ENCODE measurements at regions not wholly inside any gene's neighbourhood (a gene's known extent, or its start where the extent isn't known, plus 50 kb on each side); places are given as distances from the start of the nearest gene placed in this dataset.

DNA sequence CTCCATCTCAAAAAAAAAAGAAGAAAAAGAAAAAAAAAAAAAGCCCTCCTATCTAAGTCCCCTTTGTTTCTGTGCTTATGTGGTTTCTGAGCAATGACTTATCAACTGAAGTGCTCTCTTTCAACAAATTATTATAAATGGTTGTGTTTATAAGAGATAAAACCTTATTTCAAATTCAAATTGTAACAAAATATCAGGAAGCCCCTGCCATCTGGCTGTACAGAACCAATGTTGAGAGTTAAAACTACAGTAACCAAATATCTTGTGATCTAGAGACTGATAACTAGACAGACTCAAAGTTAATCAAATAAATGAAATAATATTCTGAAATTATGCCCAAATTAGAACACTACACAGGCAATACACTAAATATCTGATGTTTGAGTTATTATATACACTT lies 143.0 kb upstream of the CPNE8 start:
- Mint-ChIP-seq H3K27ac (no peak overlapping the region), H3K36me3 (ENCODE audit: low read depth) (no peaks in the 10 kb centered on the region), H3K4me1 (ENCODE audit: low read depth) (no peaks in the 10 kb centered on the region), H3K9me3 (peaks cover 3% of the 10 kb centered on the region), H3K4me3 (no peak overlapping the region), H3K27me3 (no peaks in the 10 kb centered on the region)
- intact Hi-C loops (cut with micrococcal nuclease), result no loop called here

DNA sequence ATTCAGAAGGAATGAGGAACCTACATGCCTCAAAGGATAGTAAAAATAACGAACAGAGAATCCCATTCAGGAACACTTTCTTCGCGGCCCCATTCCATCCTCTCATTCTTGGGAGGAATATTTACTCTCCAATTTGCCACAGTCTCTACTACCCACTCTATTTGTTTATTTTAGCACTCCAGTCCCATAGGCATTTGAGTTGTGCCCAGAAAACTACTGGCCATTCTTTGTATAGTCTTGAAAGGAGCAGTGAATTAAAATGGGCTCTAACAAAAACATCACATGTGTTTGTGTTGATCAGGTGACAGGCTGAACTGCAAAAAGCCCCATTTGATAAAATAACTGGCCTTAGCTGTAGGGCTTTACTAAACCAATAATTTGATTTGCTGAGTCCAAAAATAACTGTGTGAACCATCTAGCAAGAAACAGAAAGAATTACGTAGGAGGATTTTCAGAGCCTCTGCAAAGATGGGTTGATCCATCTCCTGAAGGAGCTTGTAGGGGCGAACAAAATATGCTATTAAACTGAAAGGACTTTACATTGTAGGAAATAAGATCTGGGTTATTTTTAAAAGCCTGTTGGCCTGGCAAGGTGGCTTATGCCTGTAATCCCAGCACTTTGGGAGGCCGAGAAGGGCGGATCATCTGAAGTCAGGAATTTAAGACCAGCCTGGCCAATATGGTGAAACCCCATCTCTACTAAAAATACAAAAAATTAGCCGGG lies 142.3 kb upstream of the CPNE8 start:
- H3K4me1 Mint-ChIP-seq (ENCODE audit: low read depth), result no peaks in the 10 kb centered on the region
- no peaks in the 10 kb centered on the region for H3K9me3 Mint-ChIP-seq
- H3K36me3 Mint-ChIP-seq (ENCODE audit: low read depth), result no peaks in the 10 kb centered on the region
- intact Hi-C loops (cut with micrococcal nuclease), result no loop called here
- no peak overlapping the region for H3K4me3 Mint-ChIP-seq
- no peak overlapping the region for H3K27ac Mint-ChIP-seq
- no peaks in the 10 kb centered on the region for H3K27me3 Mint-ChIP-seq

DNA sequence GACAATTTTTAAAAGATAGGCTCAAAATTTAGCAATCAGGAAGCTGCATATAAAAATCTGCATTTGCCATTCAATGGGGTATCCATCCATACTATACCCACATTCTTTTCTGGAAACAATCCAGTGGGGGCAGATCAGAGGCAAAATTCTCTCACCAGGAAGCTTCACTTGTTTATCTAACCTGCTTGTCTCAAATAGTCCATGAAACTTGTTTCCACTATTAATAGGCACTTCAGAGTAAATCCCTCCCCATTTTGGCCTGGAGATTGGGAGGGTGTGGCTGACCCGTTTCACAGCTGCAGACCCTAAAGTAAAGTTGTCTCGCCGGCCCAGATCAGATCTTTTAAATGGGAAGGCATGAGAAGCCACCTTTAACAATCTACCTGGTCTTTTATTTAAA lies 139.4 kb upstream of the CPNE8 start:
- Mint-ChIP-seq H3K4me1 (ENCODE audit: low read depth) (no peaks in the 10 kb centered on the region), H3K9me3 (no peaks in the 10 kb centered on the region), H3K36me3 (ENCODE audit: low read depth) (no peaks in the 10 kb centered on the region), H3K4me3 (no peak overlapping the region), H3K27me3 (no peaks in the 10 kb centered on the region), H3K27ac (no peak overlapping the region)
- intact Hi-C loops (cut with micrococcal nuclease), result no loop called here

DNA sequence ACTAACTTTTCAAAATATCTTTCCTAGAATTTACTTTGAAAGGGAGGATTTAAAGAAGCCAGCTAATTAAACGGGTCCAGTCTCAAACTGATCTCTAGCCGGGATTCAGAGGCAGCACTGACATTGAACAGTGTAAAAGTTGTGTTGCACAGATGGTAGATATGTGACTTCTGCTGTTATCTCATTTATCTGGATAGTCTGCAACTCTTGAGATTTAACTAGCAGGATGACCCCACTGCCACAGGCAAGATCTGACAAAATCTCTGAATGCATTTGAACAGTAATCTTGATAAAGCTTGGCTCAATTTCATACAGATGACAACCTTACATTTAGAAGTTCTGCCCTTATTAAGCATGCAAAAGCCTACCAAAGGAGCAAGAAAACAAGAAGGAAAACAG lies 138.0 kb upstream of the CPNE8 start:
- Mint-ChIP-seq H3K4me3 (no peak overlapping the region), H3K27me3 (no peaks in the 10 kb centered on the region), H3K9me3 (peaks cover 7% of the 10 kb centered on the region), H3K4me1 (ENCODE audit: low read depth) (no peaks in the 10 kb centered on the region), H3K27ac (no peak overlapping the region), H3K36me3 (ENCODE audit: low read depth) (no peaks in the 10 kb centered on the region)
- intact Hi-C loops (cut with micrococcal nuclease), result no loop called here

DNA sequence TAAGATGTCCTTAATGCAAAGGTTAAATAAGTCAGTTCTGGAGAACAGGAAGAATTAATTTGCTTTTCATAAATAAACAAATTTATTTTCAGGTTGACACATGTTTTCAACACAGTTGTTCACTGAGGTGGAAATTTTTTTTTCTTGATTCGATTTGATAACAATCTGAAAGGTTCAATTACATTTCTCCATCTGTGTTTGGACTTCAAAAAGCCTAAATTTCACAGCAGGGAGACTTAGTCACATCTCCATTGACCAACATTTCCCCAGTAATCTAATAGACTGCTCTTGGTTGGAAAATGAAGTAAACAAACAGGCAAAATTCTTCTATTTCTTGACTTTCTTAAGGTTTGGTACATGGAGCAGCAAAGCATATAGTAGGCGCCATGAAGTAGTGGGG lies 134.9 kb upstream of the CPNE8 start:
- intact Hi-C loops (cut with micrococcal nuclease), result no loop called here
- Mint-ChIP-seq H3K36me3 (ENCODE audit: low read depth) (no peaks in the 10 kb centered on the region), H3K27ac (no peak overlapping the region), H3K27me3 (no peaks in the 10 kb centered on the region), H3K9me3 (peaks cover 11% of the 10 kb centered on the region), H3K4me1 (ENCODE audit: low read depth) (no peaks in the 10 kb centered on the region), H3K4me3 (no peak overlapping the region)

DNA sequence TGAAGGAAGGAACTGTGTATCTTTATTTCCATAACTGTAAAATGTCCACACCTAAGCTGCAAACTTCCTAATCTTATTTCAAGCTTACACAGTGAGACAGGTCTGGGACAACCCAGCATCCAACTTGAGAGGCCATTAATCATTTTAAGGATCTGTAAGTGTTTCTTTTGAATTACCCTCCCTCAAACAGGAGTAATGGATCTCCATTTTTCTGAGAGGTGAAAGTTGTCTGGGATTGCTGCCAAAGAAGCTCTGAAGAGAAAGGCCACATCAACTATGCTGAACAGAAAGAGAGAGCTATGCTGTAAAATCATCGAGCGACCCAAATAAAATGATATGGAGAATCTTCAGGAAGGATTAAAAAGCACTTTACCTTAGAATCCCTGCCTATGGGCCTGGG lies 131.7 kb upstream of the CPNE8 start:
- Mint-ChIP-seq H3K4me1 (ENCODE audit: low read depth) (no peaks in the 10 kb centered on the region), H3K9me3 (peaks cover 11% of the 10 kb centered on the region), H3K36me3 (ENCODE audit: low read depth) (no peaks in the 10 kb centered on the region), H3K27me3 (no peaks in the 10 kb centered on the region), H3K27ac (no peak overlapping the region), H3K4me3 (no peak overlapping the region)
- intact Hi-C loops (cut with micrococcal nuclease), result no loop called here

DNA sequence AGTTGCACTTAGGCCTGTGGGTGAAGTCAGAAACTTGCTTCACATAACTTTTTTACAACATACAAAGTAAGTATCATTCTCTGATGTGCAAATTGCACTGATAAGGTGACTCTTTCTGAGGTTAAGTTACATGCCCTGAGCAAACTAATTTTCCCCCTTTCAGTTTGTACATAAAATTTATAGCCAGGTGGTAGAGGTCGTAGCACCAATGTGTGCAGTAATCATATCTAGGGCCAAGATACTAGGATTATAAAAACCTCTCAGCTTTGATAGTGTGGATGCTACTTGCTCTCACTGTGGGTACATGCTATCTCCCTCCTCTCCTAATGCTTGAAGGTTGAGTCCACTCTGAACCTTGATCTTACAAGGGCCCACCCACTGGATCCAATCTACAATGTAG lies 130.7 kb upstream of the CPNE8 start:
- H3K9me3 Mint-ChIP-seq, result peaks cover 11% of the 10 kb centered on the region
- H3K27me3 Mint-ChIP-seq, result no peaks in the 10 kb centered on the region
- H3K27ac Mint-ChIP-seq, result no peak overlapping the region
- H3K4me3 Mint-ChIP-seq, result no peak overlapping the region
- intact Hi-C loops (cut with micrococcal nuclease), result no loop called here
- H3K36me3 Mint-ChIP-seq (ENCODE audit: low read depth), result no peaks in the 10 kb centered on the region
- no peaks in the 10 kb centered on the region for H3K4me1 Mint-ChIP-seq (ENCODE audit: low read depth)

DNA sequence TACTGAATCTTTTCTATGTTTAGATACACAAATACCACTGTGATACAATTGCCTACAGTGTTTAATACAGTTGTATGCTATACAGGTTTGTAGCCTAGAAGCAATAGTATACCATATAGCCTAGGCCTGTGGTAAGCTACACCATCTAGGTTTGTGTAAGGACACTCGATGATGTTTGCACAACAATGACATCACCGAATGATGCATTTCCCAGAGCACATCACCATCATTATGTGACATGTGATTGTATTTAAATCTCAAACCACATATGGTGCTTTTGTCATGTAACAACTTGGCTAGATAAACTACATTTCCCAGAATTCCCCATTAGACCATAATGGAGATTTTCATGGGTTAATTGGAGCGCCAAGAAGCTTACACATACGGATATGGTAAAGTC lies 128.4 kb upstream of the CPNE8 start:
- peaks cover 7% of the 10 kb centered on the region for H3K9me3 Mint-ChIP-seq
- H3K4me1 Mint-ChIP-seq (ENCODE audit: low read depth), result no peaks in the 10 kb centered on the region
- H3K36me3 Mint-ChIP-seq (ENCODE audit: low read depth), result no peaks in the 10 kb centered on the region
- no peak overlapping the region for H3K27ac Mint-ChIP-seq
- H3K4me3 Mint-ChIP-seq, result no peak overlapping the region
- H3K27me3 Mint-ChIP-seq, result no peaks in the 10 kb centered on the region
- intact Hi-C loops (cut with micrococcal nuclease), result no loop called here

DNA sequence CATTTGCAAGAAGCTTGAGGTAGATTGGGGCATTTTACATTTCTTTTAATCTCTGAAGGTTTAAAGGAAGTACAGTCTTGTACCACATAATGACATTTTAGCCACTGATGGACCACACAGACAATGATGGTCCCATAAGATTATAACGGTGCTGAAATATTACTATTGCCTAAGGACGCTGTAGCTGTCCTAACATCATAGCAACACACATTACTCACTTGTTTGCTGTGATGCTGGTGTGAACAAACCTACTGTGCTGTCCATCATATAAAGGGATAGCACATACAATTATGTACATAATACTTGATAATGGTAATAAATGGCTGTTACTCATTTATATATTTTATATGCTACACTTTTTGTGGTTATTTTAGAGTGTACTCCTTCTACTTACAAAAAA lies 127.1 kb upstream of the CPNE8 start:
- intact Hi-C loops (cut with micrococcal nuclease), result no loop called here
- no peaks in the 10 kb centered on the region for H3K9me3 Mint-ChIP-seq
- no peaks in the 10 kb centered on the region for H3K4me1 Mint-ChIP-seq (ENCODE audit: low read depth)
- no peak overlapping the region for H3K27ac Mint-ChIP-seq
- no peaks in the 10 kb centered on the region for H3K36me3 Mint-ChIP-seq (ENCODE audit: low read depth)
- H3K4me3 Mint-ChIP-seq, result no peak overlapping the region
- H3K27me3 Mint-ChIP-seq, result no peaks in the 10 kb centered on the region

DNA sequence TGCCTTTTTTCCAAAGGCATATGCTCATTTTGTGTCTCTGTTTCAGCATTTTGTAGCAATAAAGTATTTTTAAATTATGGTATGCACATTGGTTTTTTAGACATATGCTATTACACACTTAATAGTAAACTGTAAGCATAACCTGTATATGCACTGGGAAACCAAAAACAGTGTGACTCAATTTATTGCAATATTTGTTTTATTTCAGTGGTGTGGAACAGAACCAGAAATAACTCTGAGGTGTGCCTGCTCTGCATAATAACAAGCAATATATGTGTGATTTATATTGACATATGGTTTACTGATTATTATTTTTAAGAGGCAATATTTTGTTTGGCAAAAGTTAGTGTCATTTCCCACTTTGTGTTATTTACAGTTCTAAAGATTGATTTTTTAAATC lies 126.6 kb upstream of the CPNE8 start:
- no peaks in the 10 kb centered on the region for H3K27me3 Mint-ChIP-seq
- H3K36me3 Mint-ChIP-seq (ENCODE audit: low read depth), result no peaks in the 10 kb centered on the region
- no peaks in the 10 kb centered on the region for H3K9me3 Mint-ChIP-seq
- H3K27ac Mint-ChIP-seq, result no peak overlapping the region
- H3K4me3 Mint-ChIP-seq, result no peak overlapping the region
- H3K4me1 Mint-ChIP-seq (ENCODE audit: low read depth), result no peaks in the 10 kb centered on the region
- intact Hi-C loops (cut with micrococcal nuclease), result no loop called here

DNA sequence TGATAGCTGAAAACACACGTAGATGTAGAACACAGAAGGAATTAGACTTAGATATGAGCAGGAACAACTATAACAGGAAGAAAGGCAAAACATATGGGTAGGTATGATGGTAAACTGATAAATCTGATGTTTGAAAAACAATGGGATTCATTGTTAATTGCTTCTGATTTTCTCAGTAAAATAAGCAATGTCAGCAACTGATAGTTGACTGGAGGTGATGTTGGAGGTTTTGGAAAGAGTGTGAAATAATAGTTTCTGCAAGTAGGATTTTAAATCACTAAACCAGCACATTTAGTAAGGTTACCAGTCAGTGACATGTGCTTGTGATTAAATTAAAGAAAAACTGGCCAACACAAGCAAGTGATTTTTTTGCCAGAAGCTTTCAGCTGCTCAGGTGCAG lies 123.0 kb upstream of the CPNE8 start:
- Mint-ChIP-seq H3K27ac (no peak overlapping the region), H3K27me3 (no peaks in the 10 kb centered on the region), H3K9me3 (peaks cover 7% of the 10 kb centered on the region), H3K36me3 (ENCODE audit: low read depth) (no peaks in the 10 kb centered on the region), H3K4me3 (no peak overlapping the region), H3K4me1 (ENCODE audit: low read depth) (no peaks in the 10 kb centered on the region)
- intact Hi-C loops (cut with micrococcal nuclease), result no loop called here

DNA sequence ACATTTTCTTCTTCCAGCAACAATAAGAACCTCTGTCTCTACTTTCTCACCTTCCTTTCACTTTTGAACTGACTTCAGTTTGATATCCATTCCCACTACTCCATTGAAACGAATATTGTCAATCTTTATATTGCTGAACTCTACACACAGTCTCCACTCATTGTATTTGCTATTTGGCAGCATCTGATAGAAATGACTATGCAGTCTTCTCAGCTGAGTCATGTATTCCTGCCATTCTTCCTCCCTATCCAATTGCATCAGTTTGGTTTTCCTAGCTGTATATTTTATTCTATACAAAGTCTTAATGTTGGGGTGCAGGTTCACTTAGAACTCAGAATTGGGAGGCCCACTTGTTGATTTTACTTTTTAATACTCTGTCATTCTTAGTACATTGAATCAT lies 107.5 kb upstream of the CPNE8 start:
- Mint-ChIP-seq H3K27ac (no peak overlapping the region), H3K36me3 (ENCODE audit: low read depth) (no peaks in the 10 kb centered on the region), H3K9me3 (peaks cover 9% of the 10 kb centered on the region), H3K4me3 (no peak overlapping the region), H3K27me3 (no peaks in the 10 kb centered on the region), H3K4me1 (ENCODE audit: low read depth) (no peaks in the 10 kb centered on the region)
- intact Hi-C loops (cut with micrococcal nuclease), result no loop called here

DNA sequence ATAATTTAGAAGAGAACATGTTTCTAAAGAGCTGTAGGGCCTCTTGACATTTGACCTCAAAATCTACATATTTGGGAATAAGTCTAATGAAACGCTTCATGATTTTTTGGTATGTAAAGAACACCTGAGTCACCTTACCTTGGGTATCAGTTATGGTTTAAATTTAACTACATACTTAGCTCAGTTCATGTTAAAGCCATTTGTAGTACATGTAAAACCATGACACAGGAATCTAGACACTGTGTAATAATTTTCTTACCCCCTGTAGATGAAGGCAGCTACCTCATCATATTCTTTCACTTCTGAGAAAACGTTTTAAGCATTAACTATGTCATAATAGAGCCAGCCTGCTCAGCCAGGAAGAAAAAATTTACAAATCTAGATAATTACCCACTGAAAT lies 105.8 kb upstream of the CPNE8 start:
- Mint-ChIP-seq H3K36me3 (ENCODE audit: low read depth) (no peaks in the 10 kb centered on the region), H3K4me1 (ENCODE audit: low read depth) (no peaks in the 10 kb centered on the region), H3K27me3 (no peaks in the 10 kb centered on the region), H3K27ac (no peak overlapping the region), H3K9me3 (peaks cover 9% of the 10 kb centered on the region), H3K4me3 (no peak overlapping the region)
- intact Hi-C loops (cut with micrococcal nuclease), result no loop called here

DNA sequence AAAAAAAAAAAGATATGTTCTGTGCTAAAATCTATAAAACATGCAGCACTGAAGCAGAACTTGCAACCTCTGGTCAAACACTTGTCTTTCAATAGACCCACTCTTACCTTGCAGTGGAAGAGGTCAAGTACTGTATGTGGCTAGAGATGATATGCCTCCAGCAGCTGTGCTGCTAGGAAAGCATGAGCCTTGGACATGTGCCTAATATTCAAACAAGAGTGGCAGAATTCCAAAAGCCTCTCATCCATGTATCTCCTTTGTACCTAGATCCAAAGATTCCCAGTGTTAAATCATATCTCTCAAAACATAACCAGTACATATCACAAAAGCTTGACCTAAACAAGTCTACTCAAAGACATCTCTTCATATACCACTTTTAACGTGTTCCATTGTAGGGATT lies 105.0 kb upstream of the CPNE8 start:
- no peaks in the 10 kb centered on the region for H3K27me3 Mint-ChIP-seq
- no peak overlapping the region for H3K4me3 Mint-ChIP-seq
- no peaks in the 10 kb centered on the region for H3K36me3 Mint-ChIP-seq (ENCODE audit: low read depth)
- intact Hi-C loops (cut with micrococcal nuclease), result no loop called here
- H3K4me1 Mint-ChIP-seq (ENCODE audit: low read depth), result no peaks in the 10 kb centered on the region
- peaks cover 7% of the 10 kb centered on the region for H3K9me3 Mint-ChIP-seq
- H3K27ac Mint-ChIP-seq, result no peak overlapping the region

DNA sequence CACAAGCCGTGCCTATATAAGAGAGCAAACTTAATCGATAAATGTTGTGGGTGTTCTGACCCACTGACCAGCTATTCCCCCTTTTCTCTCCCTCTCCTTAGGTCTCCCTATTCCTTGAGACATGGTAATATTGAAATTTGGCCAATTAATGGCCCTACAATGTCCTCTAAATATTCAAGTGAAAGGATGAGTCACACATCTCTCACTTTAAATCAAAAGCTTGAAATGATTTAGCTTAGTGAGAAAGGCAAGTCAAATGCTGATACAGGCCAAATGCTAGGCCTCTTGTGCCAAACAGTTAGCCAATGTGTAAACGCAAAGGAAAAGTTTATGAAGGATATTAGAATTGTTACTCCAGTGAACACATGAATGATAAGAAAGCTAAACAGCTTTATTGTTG lies 102.2 kb upstream of the CPNE8 start:
- Mint-ChIP-seq H3K36me3 (ENCODE audit: low read depth) (no peaks in the 10 kb centered on the region), H3K9me3 (no peaks in the 10 kb centered on the region), H3K4me3 (no peak overlapping the region), H3K27ac (no peak overlapping the region), H3K4me1 (ENCODE audit: low read depth) (no peaks in the 10 kb centered on the region), H3K27me3 (no peaks in the 10 kb centered on the region)
- intact Hi-C loops (cut with micrococcal nuclease), result no loop called here

Data from dendritic cell treated with granulocyte-macrophage colony-stimulating factor and Interleukin-4, amounts not matched to agents 40 ng/mL and 50 ng/mL, for 4 days (primary cell).